AG10803 (cell line): ENCODE measurements at regions not wholly inside any gene's neighbourhood (a gene's known extent, or its start where the extent isn't known, plus 50 kb on each side); places are given as distances from the start of the nearest gene placed in this dataset.

Source experiments
- DNase-seq: peaks from one replicate; pipeline ENCODE4 v3.0.0; 2010; ENCODE audit warnings: low read depth
- H3K4me3 ChIP-seq: 2 replicates; pipeline ENCODE4 v1.5.1; 2011; ENCODE audit warnings: mild to moderate bottlenecking, low read length, control low read depth
- CTCF ChIP-seq: conservative IDR thresholded peaks from 2 replicates; pipeline ENCODE4 v1.5.1; 2011; ENCODE audit warnings: mild to moderate bottlenecking, low read length, control low read depth, inconsistent platforms

GRCh38 chr10:128557149-128557710 is 431.0 kb upstream of the MKI67 start:
- DNase-seq = no peak
- TF ChIP-seq CTCF = no peak
- H3K4me3 ChIP-seq = no peak overlapping the region

GRCh38 chr10:128560406-128560805 is 434.2 kb upstream of the MKI67 start:
- no peak for DNase-seq
- no peak for TF ChIP-seq CTCF

GRCh38 chr10:128560993-128561392 is 434.8 kb upstream of the MKI67 start:
- TF ChIP-seq CTCF = no peak
- H3K4me3 ChIP-seq = no peak overlapping the region
- DNase-seq = no peak

More at GRCh38 chr10:128560406-128560805, 434.2 kb upstream of the MKI67 start:
- H3K4me3 ChIP-seq = no peak overlapping the region

GRCh38 chr10:128563387-128563786 is 437.2 kb upstream of the MKI67 start:
- H3K4me3 ChIP-seq = no peak overlapping the region
- DNase-seq = no peak
- no peak for TF ChIP-seq CTCF

GRCh38 chr10:128563904-128564303 is 437.7 kb upstream of the MKI67 start:
- no peak overlapping the region for H3K4me3 ChIP-seq
- TF ChIP-seq CTCF = no peak
- no peak for DNase-seq

- no peak for TF ChIP-seq CTCF
- H3K4me3 ChIP-seq = no peak overlapping the region
- DNase-seq = no peak
Measured at GRCh38 chr10:128566361-128566968, 440.2 kb upstream of the MKI67 start.

- no peak for DNase-seq
- TF ChIP-seq CTCF = no peak
- no peak overlapping the region for H3K4me3 ChIP-seq
Measured at GRCh38 chr10:128567551-128567950, 441.3 kb upstream of the MKI67 start.
